Activated CD8-positive, alpha-beta memory T cell treated with anti-CD3 and anti-CD28 coated beads for 24 hours (primary cell): ENCODE measurements at regions not wholly inside any gene's neighbourhood (a gene's known extent, or its start where the extent isn't known, plus 50 kb on each side); places are given as distances from the start of the nearest gene placed in this dataset.
"Not testable (repeated sequence)": the region's sequence is repeated elsewhere in the genome, so short reads cannot be mapped to it uniquely, and the experiment has no call there.

ENCODE experiments used
- DNase-seq: peaks from one replicate; pipeline ENCODE4 v3.0.0-alpha.2; 2020

DNA sequence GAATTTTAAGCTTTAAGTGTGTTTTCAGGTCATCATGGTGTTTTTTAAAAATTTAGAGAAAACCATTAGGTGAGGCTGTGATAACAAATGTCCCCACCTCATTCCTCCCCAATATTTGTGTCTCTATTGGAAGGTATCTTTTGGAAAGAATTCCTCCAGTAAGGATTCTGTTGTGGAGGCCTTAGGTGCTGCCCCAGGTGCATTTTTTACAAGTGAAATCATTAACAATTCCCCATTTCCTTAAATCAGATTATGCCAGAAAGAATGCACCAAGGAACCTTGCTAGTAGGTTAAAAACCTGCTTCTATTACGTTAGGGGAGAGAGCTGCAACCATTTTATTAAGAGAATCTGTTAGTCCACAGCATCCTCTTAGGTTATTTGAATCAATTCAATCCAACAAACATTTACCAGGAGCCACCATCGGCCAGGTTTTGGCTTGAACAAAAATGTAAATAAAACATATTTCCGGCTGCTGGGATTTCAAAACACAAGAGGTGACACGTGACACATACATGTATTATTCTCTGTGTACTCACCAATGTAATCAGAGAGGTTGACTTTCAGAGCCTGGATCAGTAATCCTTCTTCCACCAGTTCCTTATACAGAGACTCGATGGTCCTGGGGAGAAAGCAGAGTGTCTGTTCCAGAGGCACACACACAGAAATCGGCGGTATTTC is 112.5 kb upstream of the ASB18 start:
- no peak for DNase-seq

DNA sequence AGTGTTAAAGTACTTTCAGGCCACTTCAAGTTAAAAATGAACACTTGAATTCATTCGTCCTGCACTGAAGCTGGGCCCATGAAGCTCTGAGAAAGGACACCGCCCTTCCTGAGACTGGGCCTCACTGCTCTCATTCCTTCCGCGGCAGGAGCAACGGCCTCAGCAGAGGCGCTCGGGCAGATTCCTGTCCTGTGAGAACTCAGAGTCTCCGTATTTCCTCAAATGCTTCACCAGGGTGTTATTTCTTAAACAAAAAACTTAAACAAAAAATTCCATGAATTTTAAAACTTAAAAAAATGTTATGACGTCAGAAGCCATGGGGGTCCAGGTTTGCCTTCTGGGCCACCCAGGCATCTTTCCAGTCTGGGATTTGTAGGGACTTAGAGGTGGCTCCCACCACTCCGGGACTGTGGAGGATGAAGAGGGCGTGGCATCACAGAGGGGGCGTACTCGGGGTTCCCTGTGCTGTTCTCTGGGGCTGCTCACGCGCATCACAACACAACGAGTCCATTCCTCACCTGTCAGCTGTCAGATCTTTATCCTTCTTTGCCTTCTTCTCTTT is 115.9 kb upstream of the ASB18 start:
- no peak for DNase-seq

DNA sequence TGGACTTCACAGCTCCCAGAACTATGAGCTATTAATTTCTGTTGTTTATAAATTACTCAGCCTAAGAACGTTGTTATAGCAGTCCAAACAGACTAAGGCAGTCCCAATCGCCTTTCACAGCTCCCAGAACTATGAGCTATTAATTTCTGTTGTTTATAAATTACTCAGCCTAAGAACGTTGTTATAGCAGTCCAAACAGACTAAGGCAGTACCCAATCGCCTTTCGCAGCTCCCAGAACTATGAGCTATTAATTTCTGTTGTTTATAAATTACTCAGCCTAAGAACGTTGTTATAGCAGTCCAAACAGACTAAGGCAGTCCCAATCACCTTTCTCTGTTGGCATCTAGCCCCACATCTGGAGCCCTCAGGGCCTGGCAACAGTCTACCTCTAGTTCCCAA is 117.0 kb upstream of the ASB18 start:
- DNase-seq, result not testable (repeated sequence)

DNA sequence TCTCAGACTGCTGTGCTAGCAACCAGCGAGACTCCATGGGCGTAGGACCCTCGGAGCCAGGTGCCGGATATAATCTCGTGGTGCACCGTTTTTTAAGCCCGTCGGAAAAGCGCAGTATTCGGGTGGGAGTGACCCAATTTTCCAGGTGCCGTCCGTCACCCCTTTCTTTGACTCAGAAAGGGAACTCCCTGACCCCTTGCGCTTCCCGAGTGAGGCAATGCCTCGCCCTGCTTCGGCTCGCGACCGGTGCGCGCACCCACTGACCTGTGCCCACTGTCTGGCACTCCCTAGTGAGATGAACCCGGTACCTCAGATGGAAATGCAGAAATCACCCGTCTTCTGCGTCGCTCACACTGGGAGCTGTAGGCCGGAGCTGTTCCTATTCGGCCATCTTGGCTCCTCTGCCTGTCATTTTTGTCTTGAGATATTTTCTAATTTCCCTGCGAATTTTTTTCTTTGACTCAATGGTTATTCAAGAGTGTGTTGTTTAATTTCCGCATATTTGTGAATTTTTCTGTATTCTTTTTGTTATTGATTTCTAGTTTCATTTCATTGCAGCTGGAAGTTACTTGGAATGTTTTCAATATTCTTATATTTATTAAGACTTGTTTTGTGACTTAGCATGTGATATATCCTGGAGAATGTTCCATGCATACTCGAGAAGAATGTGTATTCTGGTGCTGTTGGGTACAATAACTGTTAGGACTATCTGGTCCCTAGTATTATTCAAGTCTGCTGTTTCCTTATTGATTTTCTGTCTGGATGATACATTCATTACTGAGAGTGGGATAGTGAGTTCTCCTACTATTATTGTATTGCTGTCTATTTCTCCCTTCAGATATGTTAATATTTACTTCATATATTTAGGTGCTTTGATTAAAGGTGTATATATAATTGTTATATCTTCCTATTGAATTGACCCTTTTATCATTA is 125.3 kb upstream of the ASB18 start:
- not testable (repeated sequence) for DNase-seq

DNA sequence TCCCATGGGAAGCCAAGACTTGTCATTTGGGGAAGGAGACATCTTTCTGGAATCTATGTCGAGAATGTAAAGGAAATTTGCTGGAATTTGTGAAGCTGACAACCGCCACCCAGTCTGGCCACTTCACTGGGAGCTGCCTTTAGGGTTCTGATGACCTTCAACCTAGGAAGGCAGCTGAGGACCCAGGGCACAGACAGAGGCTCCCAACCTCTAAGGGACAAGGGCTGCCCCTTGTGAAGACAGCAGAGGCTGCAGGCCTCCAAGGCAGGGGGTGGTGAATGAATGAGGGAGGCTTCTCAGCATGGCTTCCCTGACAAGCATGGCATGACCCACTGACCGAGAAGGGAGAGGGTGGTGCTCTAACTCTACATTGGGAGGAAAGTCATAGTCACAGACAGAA is 128.9 kb upstream of the ASB18 start:
- DNase-seq, result no peak

DNA sequence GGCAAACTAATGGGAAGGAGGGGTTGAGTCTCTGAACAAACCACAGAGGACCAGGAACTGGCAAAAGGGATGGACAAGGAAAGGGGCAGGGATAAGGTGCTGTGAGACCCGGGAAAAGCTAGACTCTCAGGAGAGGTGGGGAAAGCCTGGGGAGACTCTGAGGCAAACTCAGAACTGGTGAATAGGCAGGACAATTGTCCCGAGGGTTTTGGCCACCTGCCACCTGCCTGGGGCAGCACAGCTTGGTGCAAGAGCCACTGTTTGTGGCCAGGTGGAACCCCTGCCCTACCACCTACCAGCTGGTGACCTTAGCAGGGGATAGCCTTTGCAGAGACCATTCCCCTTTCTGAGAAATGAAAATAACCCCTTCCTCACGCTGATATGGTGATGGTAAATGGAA is 129.4 kb upstream of the ASB18 start:
- DNase-seq, result no peak

DNA sequence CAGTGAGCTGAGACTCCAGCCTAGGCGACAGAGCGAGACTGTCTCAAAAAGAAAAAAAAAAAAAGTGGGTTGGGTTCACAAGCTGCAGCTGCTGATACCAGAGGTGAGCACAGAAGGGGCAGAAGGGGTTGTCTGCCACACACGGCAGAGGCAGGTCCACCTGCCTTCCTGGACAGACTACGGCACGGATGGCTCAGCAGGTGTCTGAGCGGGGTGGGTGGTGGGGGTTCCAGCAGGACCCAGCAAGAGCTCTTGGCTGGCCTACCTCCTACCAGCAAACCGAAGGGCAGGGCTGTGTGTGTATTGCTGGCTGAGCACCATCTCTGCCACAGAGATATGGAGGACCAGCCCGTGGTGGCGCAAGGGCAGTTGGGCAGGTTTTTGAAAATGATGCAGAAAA is 130.4 kb upstream of the ASB18 start:
- DNase-seq, result no peak

DNA sequence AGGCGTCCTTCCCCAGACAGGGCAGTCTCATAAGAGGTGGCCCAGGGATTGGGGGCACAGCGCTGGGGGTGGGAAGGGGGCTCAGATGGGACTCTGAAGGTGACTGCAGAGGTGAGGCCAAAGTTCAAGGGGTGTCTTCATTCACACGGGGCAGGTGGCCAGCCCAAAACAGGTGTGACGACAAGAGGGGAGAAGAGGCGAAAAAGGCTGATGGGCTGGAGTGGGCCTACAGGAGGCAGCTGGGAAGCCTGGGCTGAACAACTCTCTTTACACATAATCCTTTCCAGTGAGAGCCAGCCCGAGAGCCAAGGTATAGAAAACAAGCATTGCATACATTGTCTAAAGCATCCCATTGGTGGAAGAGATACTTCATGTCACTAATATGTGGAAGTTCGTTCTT is 130.9 kb upstream of the ASB18 start:
- DNase-seq, result no peak

DNA sequence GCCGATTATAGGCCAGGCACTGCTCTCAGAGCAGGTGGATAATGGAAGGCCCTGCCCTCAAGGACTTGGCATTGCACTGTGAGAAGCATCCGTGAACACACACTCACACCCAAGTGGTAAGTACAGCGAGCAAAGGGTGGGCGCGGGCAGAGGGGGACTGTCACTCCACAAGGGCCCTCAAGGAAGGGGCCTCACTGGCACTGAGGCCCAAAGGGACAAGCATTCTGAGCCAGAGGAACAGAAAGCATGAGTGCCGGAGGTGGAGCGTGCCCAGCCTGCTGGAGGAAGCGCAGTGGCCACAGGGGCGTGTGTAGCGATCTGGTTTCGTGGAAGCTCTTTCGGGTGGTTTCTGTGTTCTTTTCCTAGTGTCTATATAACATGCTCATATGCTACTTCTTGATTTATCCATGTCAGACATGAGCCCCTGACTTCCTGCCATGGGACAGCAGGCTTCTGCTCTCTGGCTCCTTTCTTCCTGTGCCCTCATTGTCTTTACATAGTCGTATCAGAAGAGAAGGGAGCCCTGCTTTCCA is 132.7 kb upstream of the ASB18 start:
- DNase-seq, result no peak

DNA sequence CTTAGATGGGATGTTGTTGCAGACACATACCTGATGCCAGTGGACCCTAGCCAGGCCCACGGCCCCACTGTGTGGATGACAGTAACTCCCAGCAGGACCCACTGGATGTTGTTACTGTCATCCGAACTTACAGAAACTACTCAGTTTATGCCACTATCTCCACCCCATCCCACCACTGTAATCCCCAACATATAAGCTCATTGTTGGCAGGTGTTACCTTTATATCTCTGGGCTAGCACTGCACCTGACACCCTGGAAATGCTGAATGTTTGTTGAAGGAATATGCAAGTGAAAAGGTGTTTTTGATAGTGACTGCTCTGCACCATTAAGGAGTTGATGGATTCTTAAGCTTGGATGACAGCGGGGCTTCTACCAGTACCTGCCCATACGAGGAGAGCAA is 133.5 kb upstream of the ASB18 start:
- DNase-seq, result no peak

DNA sequence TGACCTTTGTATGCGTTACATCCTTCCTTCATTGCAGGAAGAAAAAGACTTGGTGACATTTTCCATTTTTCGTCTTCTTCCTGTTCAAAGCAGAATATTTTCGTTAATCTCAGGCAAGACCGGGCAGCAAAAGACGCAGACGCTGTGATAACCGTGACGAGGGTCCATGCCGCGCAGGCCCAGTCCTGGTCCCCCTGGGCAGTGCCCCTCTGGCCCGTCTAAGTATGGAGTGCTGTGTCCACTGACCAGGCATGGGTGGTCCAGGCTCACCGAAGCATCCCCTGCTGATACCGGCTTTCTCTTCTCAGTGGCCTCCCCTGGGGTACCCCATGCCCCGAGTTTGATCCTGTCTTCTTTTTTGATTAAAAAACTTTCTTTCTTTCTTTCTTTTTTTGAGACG is 135.2 kb upstream of the ASB18 start:
- no peak for DNase-seq

DNA sequence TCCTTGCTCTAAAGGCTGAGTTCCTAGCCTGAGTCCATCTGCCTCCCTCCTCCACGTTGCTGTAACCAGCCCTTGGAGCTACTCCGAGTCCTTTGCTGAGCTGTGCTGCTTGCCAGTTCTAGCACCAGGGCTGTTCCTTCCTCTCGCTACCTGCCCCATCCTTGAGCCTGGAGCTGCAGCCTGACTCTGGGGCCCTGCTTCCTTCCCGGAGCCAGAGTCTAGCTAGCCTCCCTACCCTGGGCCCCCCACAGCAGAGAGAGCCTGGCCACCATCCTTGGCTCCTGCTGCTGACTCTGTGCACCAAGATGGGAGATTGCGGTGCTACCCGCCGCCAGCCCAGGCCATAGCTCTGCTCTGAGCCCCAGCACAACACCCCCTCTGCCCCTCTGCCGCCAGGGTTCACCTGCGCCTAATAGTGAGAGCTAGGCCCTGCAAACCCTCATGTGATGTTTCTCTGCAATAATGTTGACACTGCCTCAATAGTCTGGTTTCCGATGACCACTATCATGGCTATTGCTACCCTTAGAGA is 135.9 kb upstream of the ASB18 start:
- DNase-seq, result no peak

DNA sequence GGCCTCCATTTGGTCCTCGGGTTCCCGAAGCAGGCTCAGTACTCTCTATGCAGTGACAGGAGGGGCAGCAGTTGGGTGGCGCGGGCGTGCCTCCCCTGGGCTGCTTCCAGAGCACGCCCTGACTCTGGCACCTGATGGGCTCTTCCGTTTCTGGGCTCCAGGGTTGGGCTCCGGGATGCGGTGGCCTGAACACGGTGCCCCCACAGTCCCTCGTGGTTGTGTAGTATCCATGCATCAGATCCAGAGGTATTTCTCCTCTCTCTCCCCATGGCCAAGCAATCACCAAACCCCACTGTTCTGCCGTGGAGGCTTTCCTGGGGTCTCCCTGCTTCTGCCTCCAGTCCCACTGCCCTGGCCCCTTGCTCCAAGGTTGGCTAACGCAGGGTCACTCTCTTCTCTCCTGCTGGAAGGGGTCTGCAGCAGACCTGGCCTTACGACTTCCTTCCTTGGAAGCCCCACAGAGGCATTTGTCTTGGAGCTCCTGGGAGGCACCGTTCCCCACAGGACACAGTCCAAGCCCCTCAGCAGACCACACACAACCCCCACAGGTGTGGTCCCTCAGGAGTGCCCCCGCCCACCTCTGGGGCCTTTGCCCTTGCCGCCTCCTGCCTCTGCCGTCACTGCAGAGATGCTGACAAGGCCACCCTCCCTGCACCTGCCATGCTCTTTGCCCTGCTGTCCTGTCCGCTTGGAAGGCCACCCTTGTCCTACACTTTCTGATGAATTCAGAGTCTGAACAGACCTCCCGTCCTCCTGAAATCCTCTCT is 136.6 kb upstream of the ASB18 start:
- no peak for DNase-seq

DNA sequence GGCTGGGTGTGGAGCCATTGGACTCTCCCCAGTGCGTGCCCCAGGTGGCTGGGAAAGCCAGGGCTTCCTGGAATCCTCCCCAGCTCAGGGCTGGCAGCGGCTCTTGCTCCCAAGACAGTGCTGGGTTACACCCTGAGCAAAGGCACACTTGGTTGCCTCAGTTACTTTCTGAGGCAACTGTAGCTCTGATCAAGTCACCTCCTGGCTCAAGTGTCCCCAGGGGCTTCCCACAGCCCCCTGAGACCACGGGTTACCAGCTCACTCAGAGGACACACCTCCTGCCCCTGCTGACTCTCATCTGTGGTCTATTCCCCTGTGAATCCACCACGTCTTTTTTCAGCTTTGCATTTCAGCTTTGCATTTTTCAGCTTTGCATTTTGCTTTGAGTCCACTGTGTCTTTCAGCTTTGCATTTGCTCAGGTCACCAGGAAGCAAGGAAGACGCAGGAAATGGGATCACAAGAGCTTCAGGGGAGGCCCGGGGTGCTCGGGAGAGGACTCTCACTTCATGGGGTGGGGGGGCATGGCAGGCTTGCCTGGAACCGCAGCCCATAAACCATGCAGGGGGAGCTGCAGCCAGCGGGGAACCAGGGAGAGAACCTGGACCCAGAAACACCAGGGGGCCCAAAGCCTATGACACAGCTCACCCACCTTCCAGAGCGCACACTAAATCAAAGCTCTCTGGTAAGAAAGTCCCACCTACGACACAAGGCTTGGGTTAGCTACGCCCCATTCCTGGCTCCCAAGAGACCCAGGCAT is 138.0 kb upstream of the ASB18 start:
- DNase-seq, result no peak

DNA sequence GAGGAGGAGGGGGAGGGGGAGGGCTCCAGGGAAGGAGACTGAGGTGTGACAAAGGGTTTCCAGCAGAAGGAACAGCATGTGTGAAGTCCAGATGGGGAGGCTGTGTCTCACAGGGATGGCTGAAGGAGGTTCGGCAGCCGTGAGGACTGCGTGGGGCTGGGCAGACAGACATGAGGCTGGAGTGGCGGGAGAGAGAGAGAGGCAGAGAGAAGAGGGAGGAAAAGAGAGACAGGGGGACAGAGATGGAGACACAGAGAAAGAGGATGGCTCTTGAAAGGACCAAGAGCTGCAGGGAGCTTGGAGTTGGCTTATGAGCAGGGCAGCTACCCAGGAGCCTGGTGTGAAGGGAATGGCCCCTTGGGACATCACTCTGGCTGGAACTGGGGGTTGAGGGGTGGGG is 138.9 kb upstream of the ASB18 start:
- no peak for DNase-seq

DNA sequence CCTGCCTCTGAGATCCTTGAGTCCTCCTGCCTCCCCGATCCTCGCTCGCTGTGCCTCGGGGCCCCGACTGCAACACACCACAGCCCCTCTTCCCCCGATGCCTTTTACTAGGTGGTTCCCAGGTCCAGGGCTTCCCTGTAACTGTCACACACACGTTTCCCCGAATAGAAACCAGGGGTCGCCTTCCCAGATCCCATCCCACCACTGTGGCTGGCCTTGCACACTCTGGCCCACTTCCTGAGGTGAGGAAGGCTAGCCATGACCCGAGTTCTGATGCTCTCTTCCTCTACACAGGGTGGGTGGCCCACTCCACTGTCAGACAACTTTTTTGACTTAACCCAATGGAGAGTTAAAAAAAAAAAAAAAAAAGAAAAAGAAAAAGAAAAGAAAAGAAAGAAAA is 139.6 kb upstream of the ASB18 start:
- no peak for DNase-seq

DNA sequence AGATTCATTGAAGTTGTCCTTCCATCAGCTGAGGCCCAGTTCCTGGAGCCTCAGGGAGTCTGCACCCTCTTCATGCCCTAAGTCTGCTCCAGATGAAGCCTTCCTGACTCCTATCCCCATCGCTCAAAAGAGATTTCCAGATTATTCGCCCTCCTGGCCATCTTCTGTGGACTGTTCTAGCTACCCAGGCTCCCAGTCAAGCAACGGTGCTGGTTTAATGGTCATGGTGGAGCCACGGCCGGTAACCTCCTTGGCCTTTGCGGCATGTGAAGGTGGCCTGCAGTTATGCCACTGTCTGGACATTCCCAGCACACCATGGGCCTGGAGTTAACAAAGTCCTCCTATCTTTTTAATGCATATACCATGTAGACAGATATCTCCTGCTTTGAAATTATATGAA is 140.1 kb upstream of the ASB18 start:
- DNase-seq, result no peak

DNA sequence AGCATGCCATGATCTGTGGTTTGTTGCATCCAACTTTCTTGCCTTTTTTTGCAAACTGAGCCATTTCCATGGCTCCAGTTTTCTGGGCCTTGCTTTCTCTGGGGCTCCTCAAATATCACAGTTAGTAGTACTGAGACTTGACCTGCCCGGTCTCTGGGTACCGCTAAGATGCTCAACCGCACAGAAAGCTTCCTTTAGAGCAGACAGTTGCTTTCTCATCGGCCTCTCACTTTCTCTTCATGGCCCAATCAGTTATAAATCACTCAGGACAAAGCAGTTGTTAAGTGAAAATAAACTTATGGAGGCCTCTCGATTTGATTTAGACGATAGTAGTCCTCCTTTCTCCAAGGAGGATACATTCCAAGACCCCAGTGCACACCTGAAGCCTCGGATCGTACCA is 141.2 kb upstream of the ASB18 start:
- no peak for DNase-seq

DNA sequence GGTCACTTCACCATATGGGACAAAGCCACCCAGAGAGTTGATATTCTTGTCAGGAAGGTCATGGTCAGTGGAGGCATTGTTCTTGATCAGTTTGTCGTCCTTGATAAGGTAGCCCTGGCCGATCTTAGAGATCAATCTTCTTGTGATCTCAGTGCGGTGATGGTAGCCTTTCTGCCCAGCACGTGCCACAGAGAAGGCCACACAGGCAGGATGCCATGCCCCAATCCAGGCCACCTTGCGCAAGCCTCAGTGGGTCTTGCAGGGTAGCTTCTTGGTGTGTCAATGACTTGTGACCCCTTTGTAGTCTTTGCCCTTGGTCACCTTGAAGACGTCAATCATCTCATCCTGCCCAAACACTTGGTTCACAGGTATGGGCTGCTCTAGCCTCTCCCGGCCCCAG is 143.9 kb upstream of the ASB18 start:
- DNase-seq, result no peak

DNA sequence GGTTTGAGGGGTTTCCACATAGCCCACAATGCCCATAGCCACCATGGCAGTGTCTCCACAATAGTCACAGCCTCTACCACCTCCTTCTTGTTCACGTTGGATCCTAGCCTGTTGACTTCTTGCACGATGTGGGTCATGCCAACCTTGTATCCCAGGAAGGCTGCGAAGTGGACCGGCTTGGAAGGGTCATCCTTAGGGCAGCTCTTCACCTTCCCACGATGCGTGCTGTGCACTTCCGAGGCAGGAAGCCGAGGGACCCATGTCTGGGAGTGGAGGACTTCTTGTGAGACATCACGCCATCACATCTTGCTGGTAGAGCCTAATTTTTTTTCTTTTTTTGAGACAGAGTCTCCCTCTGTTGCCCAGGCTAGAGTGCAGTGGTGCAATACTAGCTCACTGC is 144.6 kb upstream of the ASB18 start:
- DNase-seq, result no peak

DNA sequence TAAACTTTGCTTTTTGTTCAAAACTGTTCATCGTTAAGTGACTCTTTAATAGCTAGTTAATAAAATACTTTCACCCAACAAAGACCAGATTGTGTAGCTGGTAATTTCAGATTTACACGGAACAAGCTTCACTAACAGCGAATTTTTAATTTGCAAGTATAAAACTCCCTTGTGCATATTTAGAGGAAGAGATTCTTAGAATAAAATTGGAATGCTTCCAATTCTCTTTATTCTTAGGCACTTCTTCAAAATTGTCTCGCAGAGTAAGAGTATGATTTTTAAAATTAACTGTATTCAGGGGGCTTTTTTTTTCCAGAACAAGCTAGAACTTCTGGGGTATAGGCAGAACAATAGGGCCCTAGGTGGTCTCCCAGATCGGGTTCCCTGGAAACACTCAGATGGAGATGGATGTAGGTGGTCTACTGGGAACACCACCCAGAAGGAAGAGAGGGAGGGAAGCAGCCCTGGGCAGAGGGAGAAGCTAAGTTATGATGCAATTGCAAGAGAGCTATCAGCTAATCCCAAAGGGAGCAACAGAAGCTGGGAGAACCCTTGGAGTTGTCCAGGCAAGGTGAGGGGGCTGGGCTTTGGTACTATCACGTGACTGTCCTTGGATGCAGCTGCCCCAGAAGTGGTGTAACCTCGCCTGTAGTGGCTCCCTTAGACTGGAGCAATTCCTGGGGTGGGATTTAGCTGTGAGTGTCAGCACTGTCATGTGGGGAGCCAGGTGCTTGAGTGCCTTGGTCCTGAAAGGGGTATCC is 151.7 kb upstream of the ASB18 start:
- DNase-seq, result no peak
